Occipital lobe (tissue), 1 donor: ENCODE measurements at regions not wholly inside any gene's neighbourhood (a gene's known extent, or its start where the extent isn't known, plus 50 kb on each side); places are given as distances from the start of the nearest gene placed in this dataset.
"Not testable (repeated sequence)": the region's sequence is repeated elsewhere in the genome, so short reads cannot be mapped to it uniquely, and the experiment has no call there.

Source experiments
- DNase-seq: peaks from one replicate; lab custom pipeline; 2025; lab: John Stamatoyannopoulos, UW

DNA sequence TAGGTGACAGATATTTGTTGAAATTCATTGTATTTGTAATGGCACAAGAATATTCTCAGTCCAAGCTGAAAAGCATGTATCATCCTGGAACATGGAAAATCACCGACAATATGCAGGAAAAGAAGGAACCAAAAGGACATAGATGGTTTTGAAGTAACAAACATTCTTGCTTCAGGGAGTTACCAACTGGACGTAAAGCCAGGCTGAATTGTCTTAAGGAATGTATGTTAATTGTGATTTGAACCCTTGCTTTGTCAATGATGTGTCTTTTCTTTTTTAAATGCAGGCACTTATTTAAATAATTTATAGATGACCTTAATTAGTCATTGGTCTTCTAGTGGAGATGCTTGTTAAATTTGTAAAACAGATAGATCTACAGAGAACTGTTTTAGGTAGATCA lies 489.4 kb upstream of the ZP4 start:
- DNase-seq: no peak

DNA sequence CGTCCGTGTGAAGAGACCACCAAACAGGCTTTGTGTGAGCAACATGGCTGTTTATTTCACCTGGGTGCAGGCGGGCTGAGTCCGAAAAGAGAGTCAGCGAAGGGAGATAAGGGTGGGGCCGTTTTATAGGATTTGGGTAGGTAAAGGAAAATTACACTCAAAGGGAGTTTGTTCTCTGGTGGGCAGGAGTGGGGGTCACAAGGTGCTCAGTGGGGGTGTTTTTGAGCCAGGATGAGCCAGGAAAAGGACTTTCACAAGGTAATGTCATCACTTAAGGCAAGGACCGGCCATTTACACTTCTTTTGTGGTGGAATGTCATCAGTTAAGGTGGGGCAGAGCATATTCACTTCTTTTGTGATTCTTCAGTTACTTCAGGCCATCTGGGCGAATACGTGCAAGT lies 488.7 kb upstream of the ZP4 start:
- not testable (repeated sequence) for DNase-seq

DNA sequence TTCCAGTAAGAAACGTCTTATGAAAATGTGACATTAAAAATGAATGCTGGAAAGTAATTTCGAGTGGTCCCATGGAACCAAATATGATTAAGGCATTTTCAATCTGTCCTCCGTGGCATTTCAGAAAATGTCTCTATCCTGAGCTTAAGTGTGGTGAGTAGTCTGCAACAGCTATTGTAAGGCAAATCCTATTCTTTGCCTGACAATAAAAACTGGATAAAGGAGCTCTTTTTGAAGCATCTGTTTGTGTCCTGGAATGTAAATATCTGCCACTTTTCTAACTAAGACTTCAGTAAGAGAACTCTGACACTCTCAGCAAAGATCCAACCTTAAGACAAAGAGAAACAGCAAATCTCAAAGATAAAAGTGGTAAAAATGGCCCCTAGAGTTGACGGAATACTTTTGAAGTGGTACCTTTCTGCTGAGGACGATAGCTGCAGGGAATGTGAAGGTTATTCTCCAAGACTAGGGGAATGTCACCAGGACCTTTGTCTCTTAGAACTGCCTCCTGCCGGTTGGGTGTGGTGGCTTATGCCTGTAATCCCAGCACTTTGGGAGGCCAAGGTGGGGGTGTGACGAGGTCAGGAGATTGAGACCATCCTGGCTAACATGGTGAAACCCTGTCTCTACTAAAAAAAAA lies 486.7 kb upstream of the ZP4 start:
- DNase-seq: no peak

DNA sequence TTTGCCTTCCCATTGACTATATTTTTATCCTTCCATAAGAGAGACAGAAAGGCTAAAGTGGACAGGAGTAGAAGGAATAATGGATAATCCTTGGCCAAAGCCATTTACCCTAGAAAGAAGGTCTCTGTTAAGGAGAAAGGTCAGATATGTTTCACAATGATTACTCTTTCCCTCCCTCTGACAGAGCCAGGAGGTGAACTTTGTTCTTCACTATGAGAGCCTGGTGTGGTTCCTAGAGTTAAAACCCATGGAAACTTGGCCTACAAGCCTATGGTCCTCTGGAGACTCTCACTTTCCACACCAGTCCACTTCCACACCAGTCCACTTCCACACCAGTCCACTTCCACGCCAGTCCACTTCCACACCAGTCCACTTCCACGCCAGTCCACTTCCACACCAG lies 479.9 kb upstream of the ZP4 start:
- no peak for DNase-seq

DNA sequence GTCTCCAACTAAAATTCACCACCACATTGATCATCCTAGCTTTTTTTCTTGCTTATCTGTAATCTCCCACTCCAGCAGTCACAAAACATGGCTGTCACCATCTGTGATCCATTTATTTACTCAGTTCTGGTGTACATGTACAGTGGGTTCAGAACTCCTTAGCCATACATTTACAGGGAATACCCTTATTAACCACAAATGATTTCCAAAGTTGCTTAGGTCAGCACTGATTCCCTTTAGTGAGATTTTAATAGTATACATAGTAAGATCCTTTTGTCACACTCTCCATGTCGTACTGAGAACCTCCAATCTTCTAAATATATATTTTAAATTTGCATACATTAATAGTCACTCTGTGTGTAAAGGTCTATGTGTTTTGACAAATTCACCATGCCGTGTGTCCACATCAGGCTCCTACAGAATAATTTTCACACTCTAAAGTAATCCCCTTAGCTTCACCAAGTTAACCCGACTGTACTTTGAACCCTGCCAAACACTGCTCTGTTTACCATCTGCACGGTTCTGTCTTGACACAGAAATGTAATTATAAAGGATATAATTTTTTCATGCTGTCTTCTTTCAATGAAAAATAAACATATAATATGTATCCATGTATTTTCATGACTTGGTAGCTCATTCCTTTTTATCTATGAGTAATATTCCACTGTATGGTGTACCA lies 473.6 kb upstream of the ZP4 start:
- no peak for DNase-seq

DNA sequence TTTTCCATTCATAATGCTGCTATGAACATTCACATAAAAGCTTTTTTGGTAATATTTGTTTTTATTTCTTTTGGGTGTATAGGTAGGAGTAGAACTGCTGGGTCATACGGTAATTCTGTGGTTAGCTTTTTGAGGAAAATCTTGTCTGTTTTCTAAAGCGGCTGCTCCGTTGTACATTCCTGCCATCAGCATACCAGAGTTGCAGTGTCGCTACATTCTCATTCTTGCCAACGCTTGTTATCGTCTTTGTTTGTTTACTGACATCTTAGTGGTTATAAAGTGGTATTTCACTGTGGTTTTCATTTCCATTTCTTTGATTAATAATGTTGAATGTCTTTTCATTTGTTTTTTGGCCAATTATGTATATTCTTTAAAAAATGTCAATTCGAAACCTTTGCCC lies 469.8 kb upstream of the ZP4 start:
- DNase-seq: no peak

DNA sequence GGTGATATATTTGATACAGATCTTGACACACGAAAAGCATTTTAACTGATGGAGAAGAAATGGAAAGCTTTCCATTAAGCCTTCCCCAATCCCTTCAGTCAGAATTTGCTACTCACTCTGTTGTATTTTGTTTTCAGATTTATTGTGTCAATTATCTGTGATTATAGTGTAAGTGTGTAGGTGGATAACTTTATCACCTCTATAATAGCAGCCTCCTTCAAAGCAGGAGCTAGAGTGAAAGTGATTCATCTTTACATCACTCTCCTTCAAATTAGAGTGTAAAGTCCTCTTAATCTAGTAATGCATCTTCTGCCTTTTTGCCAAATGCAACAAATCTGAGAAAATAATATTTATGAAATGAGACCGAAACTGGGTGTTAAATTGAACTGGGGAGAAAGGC lies 459.7 kb upstream of the ZP4 start:
- DNase-seq: no peak

DNA sequence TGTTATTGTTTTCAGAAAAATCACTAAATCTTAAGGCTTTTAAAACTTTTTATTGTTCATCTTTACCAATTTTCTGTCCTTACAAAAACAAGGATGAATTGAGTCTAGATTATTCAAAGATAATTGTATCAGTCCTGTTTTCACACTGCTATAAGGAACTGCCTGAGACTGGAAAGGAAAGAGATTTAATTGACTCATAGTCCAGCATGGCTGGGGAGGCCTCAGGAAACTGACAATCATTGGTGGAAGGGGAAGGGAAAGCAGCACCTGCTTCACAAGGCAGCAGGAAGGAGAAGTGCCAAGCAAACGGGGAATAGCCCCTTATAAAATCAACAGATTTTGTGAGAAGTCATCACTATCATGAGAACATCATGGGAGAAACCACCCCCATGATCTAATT lies 455.6 kb upstream of the ZP4 start:
- no peak for DNase-seq

DNA sequence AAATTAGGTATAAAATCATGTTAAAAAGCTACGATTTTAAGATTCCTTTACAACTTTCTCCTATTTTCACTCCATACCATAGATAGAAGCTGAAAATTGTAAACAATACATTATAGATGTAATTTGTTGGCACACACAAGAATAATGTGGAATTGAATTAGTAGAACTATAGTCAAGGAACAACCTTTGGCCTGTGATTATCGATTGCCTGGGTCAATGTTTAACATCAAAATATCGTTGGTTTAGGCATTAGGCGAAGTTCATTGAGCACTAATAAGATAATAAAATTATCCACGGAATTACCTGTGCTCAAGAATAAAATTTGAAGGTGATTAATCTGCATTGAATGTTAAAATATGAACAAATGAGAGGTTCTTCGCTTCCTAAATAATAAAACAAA lies 455.1 kb upstream of the ZP4 start:
- no peak for DNase-seq

DNA sequence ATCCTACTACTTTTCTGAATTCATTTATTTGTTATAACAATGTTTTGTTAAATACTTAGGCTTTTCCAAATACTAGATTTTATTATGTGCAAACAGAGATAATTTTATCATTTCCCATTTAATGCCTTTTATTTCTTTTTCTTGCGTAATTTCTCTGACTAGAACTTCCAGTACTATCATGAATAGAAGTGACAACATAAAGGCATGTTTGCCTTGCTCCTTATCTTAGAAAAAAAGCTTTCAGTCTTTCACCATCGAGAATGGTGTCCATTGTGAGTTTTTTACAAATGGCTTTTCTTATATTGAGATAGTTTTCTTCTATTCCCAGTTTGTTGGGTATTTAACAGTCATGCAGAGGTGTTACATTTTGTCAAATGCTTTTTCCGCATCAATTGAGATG lies 453.1 kb upstream of the ZP4 start:
- no peak for DNase-seq

DNA sequence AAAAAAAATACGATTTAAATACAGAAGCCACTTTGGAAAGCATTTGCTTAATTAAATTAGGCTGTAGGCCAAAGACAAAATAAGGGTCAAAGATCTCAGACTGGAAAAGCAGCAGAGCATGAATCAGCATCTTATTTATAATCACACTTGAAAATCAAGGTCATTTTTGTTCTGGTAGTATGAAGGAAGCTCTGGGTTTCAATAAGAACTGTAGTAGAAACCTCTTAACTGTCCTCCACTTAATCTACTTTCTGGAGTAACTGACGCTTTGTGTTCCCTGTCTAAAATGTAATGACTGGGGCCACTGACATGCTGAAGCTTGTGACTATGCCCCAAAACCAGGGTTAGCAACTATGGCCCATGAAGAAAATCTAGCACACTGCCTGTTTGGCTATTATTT lies 450.7 kb upstream of the ZP4 start:
- DNase-seq: no peak

DNA sequence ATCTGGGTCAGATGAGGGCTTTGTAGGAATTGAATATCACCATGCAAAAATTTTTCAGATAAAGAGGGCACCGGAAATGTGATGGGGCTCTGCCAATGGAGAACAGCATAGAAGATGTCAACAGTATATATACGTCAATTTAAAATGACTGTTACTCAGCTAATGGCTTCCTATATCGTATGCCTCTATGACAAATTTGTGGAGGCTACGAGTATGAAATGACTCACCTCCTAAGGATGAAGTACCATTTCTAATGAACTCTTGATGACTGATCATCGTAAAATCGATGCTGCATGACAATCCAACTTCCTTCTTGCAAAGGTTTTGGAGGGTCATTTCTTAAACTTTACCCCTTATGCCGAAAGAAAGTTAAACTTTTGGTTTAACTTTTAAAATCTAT lies 450.3 kb upstream of the ZP4 start:
- no peak for DNase-seq

DNA sequence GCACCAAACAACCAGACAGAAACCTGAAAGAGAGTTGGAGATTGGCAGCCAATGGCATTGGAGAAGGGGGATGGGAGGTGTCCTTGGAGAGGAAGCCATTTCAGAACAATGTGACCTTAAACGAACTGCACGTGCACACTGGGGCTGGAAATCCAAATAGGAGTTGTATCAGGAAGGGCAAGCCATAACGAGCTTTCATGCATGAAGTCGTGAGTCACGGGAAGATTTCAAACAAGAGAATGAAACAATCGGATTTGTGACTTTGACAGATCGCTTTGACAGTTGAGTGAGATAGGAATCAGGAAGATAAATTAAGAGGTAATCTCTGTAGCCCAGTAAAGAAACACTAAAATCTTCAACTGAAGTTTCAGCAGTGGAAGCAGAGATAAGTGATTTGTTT lies 445.8 kb upstream of the ZP4 start:
- DNase-seq: no peak

DNA sequence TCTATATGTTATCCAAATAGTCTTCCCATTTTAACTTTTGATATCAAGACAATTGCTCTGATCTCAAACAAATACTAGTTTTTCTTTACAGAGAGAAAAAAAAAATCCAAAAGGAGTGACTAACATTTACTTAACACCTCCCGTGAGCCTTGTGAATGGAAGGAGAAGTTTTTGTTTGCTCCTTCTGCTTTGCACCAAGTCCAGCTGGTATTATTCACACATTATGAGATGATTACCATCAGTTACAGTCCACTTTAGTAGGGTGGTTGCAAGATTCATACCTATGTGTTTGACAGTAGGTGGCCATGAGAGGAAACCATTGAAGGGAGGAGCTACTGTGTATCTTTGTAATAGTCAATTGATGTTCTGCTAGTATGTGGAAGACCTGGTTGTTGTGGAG lies 443.4 kb upstream of the ZP4 start:
- no peak for DNase-seq

DNA sequence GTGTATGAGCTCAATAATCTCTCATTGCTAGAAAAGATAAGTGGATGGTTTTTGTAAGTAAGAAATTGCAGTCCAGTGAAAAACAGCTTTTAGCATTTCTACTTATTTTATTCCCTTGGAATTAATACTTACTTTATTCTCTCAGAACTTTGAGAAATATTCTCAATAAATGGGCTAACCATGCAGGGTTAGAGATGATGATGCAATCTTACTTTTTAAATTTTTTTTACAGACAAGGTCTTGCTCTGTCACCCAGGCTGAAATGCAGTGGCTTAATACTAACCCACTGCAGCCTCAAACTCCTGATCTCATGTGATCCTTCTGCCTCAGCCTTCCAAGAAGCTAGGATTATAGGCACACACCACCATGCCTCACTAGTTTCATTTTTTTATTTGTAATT lies 440.8 kb upstream of the ZP4 start:
- DNase-seq: no peak

DNA sequence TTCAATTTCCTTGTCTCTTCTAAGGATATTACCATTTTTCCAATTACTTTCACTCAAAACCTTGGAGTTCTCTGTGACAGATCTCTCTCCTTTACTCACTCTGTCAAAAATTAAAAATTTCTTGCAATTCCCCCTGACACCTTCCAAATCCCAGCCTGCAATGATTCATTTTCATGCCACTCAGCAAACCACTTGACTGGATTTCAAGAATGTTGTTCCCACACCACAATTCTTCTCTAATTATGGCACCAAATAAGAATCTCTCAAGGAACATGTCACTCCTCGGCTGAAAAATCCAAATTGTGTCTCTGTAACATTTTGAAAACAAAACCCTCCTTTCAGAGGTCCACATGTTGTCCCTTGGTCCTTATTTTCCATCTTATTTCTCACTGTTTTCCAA lies 438.9 kb upstream of the ZP4 start:
- DNase-seq: no peak

DNA sequence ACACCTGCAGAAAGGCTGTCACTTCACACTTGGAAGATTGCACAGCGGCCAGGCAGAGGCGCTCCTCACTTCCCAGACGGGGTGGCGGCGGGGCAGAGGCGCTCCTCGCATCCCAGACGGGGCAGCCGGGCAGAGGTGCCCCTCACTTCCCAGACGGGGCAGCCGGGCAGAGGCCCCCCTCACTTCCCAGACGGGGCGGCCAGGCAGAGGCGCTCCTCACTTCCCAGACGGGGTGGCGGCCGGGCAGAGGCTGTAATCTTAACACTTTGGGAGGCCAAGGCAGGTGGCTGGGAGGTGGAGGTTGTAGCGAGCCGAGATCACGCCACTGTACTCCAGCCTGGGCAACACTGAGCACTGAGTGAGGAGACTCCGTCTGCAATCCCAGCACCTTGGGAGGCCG lies 436.3 kb upstream of the ZP4 start:
- not testable (repeated sequence) for DNase-seq

DNA sequence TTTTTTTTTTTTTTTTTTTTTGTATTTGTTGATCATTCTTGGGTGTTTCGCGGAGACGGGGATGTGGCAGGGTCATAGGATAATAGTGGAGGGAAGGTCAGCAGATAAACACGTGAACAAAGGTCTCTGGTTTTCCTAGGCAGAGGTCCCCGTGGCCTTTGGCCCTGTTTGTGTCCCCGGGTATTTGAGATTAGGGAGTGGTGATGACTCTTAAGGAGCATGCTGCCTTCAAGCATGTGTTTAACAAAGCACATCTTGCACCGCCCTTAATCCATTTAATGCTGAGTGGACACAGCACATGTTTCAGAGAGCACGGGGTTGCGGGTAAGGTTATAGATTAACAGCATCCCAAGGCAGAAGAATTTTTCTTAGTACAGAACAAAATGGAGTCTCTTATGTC lies 435.8 kb upstream of the ZP4 start:
- not testable (repeated sequence) for DNase-seq

DNA sequence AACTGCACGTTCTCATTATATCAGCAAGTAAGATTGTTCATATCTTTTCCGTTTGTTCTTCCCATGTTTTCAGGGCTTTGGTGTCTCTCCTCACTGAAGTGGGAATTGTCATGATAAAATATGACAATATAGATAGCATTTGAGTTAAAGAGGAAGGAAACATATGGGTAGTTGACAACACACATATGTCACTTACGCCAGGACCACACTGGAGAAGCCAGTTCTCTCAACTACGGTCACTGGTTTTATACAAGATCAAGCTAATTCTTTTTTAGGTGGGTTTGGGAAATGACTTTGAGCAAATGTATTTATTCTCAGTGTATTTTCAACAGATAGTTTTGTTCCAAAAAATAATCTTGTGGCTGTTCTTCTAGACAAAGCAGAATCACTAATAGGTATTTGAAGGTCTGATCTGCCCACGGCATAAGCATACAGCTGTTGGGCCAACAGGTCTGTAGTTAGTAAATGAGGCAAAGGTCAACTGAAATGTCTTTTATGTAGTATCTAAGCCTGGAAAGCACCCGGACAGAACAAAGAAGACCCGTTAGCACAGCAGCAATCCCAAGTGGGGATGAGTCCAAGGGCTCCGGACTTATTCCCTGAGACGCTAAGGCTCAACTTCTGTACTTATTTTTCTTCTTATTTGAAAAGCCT lies 433.6 kb upstream of the ZP4 start:
- DNase-seq: no peak

DNA sequence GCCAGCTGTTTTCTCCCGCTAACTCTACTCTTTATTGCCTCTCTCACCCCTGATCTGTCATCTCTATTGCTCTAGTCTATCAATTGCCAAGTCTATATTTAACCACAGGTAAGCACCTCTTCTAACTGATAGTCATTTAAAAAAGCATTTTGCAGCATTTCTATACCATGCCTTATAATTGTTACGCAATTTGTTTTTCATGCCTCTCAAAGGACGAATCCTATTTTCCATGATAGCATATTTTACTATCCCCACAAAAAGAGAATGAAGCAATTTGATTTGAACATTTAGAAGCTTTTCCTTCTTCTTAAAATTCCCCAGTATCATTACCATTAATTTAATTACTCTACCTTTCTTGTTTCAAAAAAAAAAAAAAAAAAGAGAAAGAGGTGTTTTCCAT lies 432.8 kb upstream of the ZP4 start:
- DNase-seq: no peak

DNA sequence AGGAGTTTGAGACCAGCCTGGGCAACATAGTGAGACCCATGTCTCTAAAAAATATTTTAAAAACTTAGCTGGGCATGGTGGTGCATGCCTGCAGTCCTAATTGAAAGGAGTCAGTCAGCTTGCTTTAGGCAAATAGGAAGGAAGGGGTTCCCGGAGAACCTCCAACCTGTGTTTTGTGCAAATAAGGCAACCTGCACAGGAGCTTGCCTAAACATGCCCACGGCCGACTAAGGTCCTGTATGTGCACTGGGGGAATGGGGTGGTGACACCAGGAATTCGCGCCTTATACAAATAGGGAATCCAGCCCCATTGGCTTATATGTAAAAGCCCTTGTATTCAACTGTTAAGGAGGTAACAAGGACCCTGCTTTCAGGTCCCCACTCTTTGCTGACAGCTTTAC lies 429.2 kb upstream of the ZP4 start:
- no peak for DNase-seq

DNA sequence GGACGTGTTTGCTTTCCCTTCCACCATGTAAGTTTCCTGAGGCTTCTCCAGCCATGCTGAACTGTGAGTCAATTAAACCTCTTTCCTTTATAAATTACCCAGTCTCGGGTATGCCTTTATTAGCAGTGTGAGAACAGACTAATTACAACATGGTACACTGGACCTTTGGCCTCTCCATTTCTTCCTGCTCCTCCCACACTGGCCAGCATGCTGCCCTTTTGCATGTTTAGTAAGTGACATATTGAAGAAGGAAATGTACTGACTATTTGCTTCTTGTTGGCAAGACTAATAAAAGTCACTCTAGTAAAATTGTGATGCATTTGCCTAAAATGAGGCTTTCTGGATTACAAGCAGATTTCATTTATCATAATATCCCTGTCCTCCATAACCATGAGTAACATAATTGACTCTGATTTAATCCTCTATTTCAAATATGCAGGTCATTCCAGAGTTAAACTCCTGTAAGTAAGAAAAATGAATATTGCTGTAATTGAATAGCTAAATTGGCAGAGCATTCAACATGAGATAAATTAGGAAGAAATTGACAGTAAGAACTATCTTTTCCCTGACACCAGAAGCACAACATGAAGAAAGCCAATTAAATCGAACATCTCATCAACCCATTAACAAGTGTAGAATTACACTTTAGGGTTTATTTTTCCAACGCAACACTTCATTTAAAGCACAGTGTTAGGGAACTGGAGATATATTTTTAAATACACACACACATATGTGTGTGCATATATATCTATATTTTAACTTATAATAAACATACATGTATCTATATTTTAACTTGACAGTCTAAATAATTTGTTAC lies 427.8 kb upstream of the ZP4 start:
- no peak for DNase-seq
